CD4-positive, alpha-beta T cell (primary cell): ENCODE measurements at regions not wholly inside any gene's neighbourhood (a gene's known extent, or its start where the extent isn't known, plus 50 kb on each side); places are given as distances from the start of the nearest gene placed in this dataset.

Source experiments
- ATAC-seq: fragments of 200-7000 bp; cut with Tn5 transposase; one replicate; pipeline ENCODE4 v1.10.0; 2022; ENCODE audit warnings: mild to moderate bottlenecking; ENCODE audit not compliant: poor library complexity
- CTCF ChIA-PET: fragments of 350-600 bp; sonication (Branson Sonifier 250); formaldehyde crosslinking; loops from one replicate; lab custom pipeline; 2021; ENCODE audit warnings: antibody characterized with exemption, inconsistent platforms; lab: Charles Lee
- POLR2A ChIA-PET: fragments of 350-600 bp; sonication (Branson Sonifier 250); formaldehyde crosslinking; loops from one replicate; lab custom pipeline; 2021; ENCODE audit warnings: antibody characterized with exemption, inconsistent platforms; lab: Charles Lee
- DNase-seq, 14 experiments: peaks; one replicate each; pipeline ENCODE4 v3.0.0-alpha.2; 2013 to 2020; ENCODE audit warnings: mixed read lengths in 2 of 14
- H3K27ac ChIP-seq, 2 donors: one replicate each; pipeline versions ENCODE4 v1.5.1 to v1.7.0; 2013; ENCODE audit warnings: low read length in 2 of 2, low read depth in 1 of 2, mild to moderate bottlenecking in 1 of 2
- H3K27me3 ChIP-seq, 2 experiments: 1 replicate in 1 of 2; 2 replicates in 1 of 2; pipeline versions ENCODE4 v1.6.1 to v1.7.0; 2013; ENCODE audit warnings: low read length in 2 of 2, control low read depth in 1 of 2, mild to moderate bottlenecking in 1 of 2, moderate library complexity in 1 of 2; ENCODE audit not compliant: insufficient read depth in 2 of 2, control insufficient read depth in 1 of 2
- H3K36me3 ChIP-seq: one replicate; pipeline ENCODE4 v1.6.1; 2013; ENCODE audit warnings: low read length, control low read depth; ENCODE audit not compliant: insufficient read depth
- H3K4me1 ChIP-seq: one replicate; pipeline ENCODE4 v1.6.1; 2013; ENCODE audit warnings: low read length, control low read depth; ENCODE audit not compliant: insufficient read depth
- H3K4me3 ChIP-seq: one replicate; pipeline ENCODE4 v1.5.1; 2013; ENCODE audit warnings: mild to moderate bottlenecking, low read length, moderate library complexity
- H3K9me3 ChIP-seq, 2 experiments: 1 replicate in 1 of 2; 2 replicates in 1 of 2; pipeline versions ENCODE4 v1.6.1 to v1.7.0; 2013; ENCODE audit warnings: low read length in 2 of 2, mild to moderate bottlenecking in 2 of 2, control low read depth in 1 of 2, moderate library complexity in 1 of 2; ENCODE audit not compliant: control insufficient read depth in 1 of 2, insufficient read depth in 1 of 2
- H3K27ac Mint-ChIP-seq: one replicate; pipeline ENCODE4 v1.8.0; 2020; ENCODE audit warnings: mixed read lengths
- H3K27me3 Mint-ChIP-seq: one replicate; pipeline ENCODE4 v1.8.0; 2021; ENCODE audit warnings: mixed read lengths
- H3K36me3 Mint-ChIP-seq: one replicate; pipeline ENCODE4 v1.8.0; 2021; ENCODE audit warnings: low read depth, mixed read lengths
- H3K4me1 Mint-ChIP-seq: one replicate; pipeline ENCODE4 v1.8.0; 2021; ENCODE audit warnings: low read depth, mixed read lengths
- H3K4me3 Mint-ChIP-seq: one replicate; pipeline ENCODE4 v1.8.0; 2020; ENCODE audit warnings: mild to moderate bottlenecking, mixed read lengths
- H3K9me3 Mint-ChIP-seq: one replicate; pipeline ENCODE4 v1.8.0; 2020; ENCODE audit warnings: mixed read lengths
- CTCF ChIP-seq: fragments of 200-600 bp; IDR thresholded peaks from one replicate; pipeline ENCODE4 v1.8.0; 2022; ENCODE audit warnings: antibody characterized with exemption, mild to moderate bottlenecking
- intact Hi-C, 2 experiments: fragments of 100-400 bp; cut with DNase I in 1 of 2; cut with micrococcal nuclease in 1 of 2; formaldehyde crosslinking; loops; one replicate each; pipeline versions ENCODE4 v1.15.1 to v1.9.0; 2023 to 2025; cut with DNase I, micrococcal nuclease

GRCh38 chr21:41597811-41598231 lies 89.9 kb upstream of the TMPRSS2 start:
- Mint-ChIP-seq H3K36me3 (no peaks in the 10 kb centered on the region), H3K4me3 (no peak overlapping the region), H3K4me1 (no peaks in the 10 kb centered on the region), H3K27ac (no peak overlapping the region), H3K27me3 (peaks cover 22% of the 10 kb centered on the region), H3K9me3 (no peaks in the 10 kb centered on the region)
- Histone ChIP-seq H3K27me3 (peaks cover 0 to 7% of the 10 kb centered on the region in 2 experiments), H3K4me3 (no peak overlapping the region), H3K27ac (no peak overlapping the region), H3K9me3 (no peaks in the 10 kb centered on the region), H3K4me1 (no peaks in the 10 kb centered on the region), H3K36me3 (no peaks in the 10 kb centered on the region)
- ATAC-seq (no peak), DNase-seq (peak in 1 of 14 experiments; percentile 16)
- ChIA-PET CTCF (no interaction called here), POLR2A (no interaction called here)
- intact Hi-C loops: no loop called here
- no peak for TF ChIP-seq CTCF

- no peaks in the 10 kb centered on the region for H3K9me3 Mint-ChIP-seq
- ATAC-seq (no peak), DNase-seq (no peak)
- intact Hi-C loops: no loop called here
- ChIA-PET CTCF (no interaction called here), POLR2A (no interaction called here)
- no peaks in the 10 kb centered on the region for H3K36me3 Mint-ChIP-seq
- H3K4me3 Mint-ChIP-seq: no peak overlapping the region
- Histone ChIP-seq H3K9me3 (no peaks in the 10 kb centered on the region), H3K27me3 (peaks cover 0 to 7% of the 10 kb centered on the region in 2 experiments), H3K36me3 (no peaks in the 10 kb centered on the region), H3K4me1 (no peaks in the 10 kb centered on the region), H3K4me3 (no peak overlapping the region), H3K27ac (no peak overlapping the region)
- H3K27ac Mint-ChIP-seq: no peak overlapping the region
- H3K4me1 Mint-ChIP-seq: no peaks in the 10 kb centered on the region
- no peak for TF ChIP-seq CTCF
- peaks cover 19% of the 10 kb centered on the region for H3K27me3 Mint-ChIP-seq
Measured at GRCh38 chr21:41597227-41597626, 89.3 kb upstream of the TMPRSS2 start.

- no peaks in the 10 kb centered on the region for H3K36me3 ChIP-seq
- no peak overlapping the region for H3K4me3 ChIP-seq
- no peak overlapping the region for H3K27ac ChIP-seq
- no peak overlapping the region for H3K4me3 Mint-ChIP-seq
- intact Hi-C loops: no loop called here
- peaks cover 0 to 7% of the 10 kb centered on the region in 2 experiments for H3K27me3 ChIP-seq
- no peaks in the 10 kb centered on the region for H3K36me3 Mint-ChIP-seq
- H3K27ac Mint-ChIP-seq: no peak overlapping the region
- no peak for ATAC-seq
- ChIA-PET CTCF (no interaction called here), POLR2A (no interaction called here)
- H3K4me1 ChIP-seq: no peaks in the 10 kb centered on the region
- no peaks in the 10 kb centered on the region for H3K9me3 Mint-ChIP-seq
- no peaks in the 10 kb centered on the region for H3K9me3 ChIP-seq
- H3K4me1 Mint-ChIP-seq: no peaks in the 10 kb centered on the region
- peak in 1 of 14 experiments; percentile 6 for DNase-seq
- H3K27me3 Mint-ChIP-seq: peaks cover 23% of the 10 kb centered on the region
- TF ChIP-seq CTCF: no peak
Measured at GRCh38 chr21:41596241-41596925, 88.4 kb upstream of the TMPRSS2 start.
